GM12874 (cell line): ENCODE measurements at regions not wholly inside any gene's neighbourhood (a gene's known extent, or its start where the extent isn't known, plus 50 kb on each side); places are given as distances from the start of the nearest gene placed in this dataset.

Experiments
- TF ChIP-seq, protein P1 (sequence below): IDR thresholded peaks from 2 replicates; pipeline ENCODE4 v1.5.1; 2011; ENCODE audit warnings: low read depth, mild to moderate bottlenecking, control low read depth, low read length, moderate library complexity; ENCODE audit not compliant: insufficient read depth

DNA sequence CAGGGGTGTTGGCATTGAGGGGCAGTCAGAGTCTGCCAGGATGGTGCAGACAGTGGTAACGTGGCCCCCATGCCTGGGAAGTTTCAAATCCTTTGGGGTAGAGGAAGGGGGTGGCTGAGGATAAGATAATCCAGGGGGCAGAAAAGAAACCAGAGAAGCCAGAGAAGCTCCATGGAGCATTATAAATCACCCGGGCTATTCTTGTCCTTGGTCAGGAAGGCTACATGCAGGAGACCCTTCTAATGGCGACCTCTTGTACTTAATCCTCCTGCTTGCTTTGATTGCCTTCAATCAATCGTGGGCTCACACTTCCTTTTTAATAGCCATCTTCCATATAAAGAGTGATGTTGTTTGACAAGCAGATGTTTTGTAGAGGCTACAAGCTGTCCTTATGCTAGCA is 131.9 kb downstream of the MAF start:
- TF ChIP-seq, protein P1, sequence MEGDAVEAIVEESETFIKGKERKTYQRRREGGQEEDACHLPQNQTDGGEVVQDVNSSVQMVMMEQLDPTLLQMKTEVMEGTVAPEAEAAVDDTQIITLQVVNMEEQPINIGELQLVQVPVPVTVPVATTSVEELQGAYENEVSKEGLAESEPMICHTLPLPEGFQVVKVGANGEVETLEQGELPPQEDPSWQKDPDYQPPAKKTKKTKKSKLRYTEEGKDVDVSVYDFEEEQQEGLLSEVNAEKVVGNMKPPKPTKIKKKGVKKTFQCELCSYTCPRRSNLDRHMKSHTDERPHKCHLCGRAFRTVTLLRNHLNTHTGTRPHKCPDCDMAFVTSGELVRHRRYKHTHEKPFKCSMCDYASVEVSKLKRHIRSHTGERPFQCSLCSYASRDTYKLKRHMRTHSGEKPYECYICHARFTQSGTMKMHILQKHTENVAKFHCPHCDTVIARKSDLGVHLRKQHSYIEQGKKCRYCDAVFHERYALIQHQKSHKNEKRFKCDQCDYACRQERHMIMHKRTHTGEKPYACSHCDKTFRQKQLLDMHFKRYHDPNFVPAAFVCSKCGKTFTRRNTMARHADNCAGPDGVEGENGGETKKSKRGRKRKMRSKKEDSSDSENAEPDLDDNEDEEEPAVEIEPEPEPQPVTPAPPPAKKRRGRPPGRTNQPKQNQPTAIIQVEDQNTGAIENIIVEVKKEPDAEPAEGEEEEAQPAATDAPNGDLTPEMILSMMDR = no peak

DNA sequence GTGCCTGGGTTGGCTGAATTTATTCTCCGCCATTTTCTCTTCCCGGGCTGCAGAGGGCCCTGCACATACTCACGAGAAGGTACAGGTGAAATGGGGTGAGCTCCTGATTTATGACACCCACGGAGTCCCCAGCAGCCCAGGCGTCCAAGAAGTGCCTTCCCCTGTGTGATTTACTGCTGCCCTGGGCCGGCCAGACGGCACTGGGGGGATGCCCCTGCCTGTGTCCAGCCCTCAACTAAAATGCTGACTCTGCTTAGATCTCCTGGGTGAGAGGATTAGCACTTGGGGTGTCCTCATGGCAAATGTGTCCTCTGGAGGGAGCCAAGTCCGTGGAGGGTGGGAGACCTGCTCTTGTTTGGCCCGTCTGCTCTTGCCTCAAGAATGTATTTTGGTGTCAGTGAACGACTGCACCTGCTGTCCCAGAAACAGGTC is 132.4 kb downstream of the MAF start:
- TF ChIP-seq, protein P1 = no peak

DNA sequence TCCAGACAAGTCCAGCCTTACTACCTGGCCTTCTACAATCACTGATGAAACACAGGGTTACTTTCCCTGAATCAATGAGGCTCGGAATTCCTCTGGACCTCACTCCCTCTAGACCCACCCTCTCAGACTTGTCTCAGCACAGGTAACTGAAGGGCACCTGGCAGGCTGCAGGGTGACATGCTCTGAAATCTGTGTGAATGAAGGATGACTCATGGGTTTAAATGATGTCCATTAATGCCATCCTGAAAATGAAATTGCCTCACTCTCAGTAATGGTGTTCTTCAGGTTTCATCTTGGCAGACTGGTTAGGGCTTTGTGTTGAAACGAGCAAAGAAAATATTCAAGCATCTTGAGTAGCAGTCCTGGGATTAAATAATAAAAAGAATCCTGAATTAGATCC is 134.4 kb downstream of the MAF start:
- TF ChIP-seq, protein P1 = no peak

DNA sequence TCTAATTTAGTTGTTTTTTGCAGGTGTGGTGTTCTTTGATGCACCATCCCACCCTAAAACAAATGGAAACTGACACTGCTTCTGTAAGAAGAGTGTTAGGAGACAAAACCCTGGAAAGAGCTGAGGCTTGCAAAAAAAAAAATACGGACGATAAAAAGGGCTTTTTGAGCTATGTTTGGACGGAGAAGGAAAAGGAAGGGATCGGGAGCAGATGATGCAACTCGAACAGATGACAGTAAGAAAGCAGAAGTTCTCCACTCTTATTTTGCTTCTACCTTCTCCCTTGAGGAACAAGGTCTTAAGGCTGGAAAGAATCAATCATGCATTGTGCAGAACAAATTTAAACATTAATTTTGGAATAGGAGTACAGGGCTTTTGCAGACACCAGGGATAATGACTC is 136.7 kb downstream of the MAF start:
- TF ChIP-seq, protein P1 = no peak

DNA sequence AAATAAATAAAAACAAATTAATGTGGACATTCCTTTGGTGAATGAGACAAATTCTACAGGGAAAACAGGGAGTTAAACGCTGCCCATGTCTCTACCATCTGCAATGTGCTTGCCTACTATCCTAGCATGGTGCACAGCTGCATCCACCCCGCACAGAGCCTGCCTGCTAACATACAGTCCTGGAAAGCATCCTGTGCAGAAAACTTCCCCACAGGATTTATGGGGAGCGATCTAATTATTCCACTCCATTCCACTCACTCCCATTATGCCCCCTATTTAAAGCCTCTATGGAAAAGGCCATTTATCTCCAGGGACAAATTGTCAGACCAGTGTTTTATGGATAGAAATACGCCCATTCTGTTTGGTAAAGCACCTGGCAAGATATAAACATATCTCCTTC is 144.5 kb downstream of the MAF start:
- TF ChIP-seq, protein P1 = no peak

DNA sequence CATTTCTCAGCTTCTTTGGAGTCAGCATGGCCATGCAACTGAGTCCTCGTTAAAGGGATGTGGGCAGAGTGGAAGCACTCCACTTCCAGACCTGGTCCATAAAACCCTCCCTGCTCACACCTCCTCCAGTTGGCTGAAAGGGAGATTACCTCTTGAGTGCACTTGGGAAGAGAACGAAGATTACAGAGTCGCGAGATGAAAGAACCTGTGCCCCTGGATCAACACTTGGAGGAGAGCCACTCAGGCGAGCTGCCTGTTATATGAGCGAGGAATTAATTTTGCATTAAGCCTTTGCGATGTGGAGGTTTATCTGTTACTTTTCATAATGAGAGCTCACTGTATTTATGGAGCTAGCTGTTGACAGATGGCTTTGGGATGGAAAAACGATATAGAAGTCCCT is 147.9 kb downstream of the MAF start:
- TF ChIP-seq, protein P1 = no peak

DNA sequence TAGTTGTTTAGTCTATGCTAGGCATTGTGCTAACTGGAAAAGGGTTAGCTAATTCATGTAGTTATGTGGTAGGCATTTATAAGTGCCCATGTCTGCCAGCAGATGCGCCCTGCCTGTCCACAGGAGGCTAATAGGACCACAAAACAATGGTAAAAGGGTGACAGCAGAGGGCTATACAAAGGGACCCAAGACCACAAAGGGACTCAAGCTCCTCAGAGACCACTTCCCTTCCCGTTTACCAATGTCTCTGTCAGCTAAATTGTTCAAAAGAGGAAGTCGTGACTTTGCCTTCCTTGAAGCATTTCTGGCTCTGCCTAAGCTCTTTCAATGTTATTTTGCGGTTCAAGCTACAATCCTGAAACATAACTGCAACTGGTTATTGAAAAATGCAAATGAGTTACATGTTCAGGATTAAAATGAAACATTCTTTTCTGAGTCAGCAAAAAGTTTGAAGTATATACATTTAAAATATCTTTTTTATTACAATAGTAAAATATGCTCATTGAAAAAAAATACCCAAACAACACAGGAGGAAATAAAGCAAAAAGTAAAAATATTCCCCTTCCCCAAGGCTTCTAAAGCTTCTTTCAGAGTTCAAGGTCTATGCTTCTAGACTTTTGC is 149.2 kb downstream of the MAF start:
- TF ChIP-seq, protein P1 = no peak
